Fibroblast of lung (primary cell): ENCODE measurements at regions not wholly inside any gene's neighbourhood (a gene's known extent, or its start where the extent isn't known, plus 50 kb on each side); places are given as distances from the start of the nearest gene placed in this dataset.

Source experiments
- EZH2 ChIP-seq: IDR thresholded peaks from 2 replicates; pipeline ENCODE4 v1.5.1; 2012; ENCODE audit warnings: low read length, control low read depth, mild to moderate bottlenecking; ENCODE audit errors: missing control alignments
- TF ChIP-seq, protein P1 (sequence below), 2 donors: IDR thresholded peaks in 1 of 2; conservative IDR thresholded peaks in 1 of 2; 1 replicate in 1 of 2; 2 replicates in 1 of 2; pipeline ENCODE4 v1.5.1; 2011 to 2012; ENCODE audit warnings: low read length in 2 of 2, control low read depth in 1 of 2, inconsistent platforms in 1 of 2, low read depth in 1 of 2, mild to moderate bottlenecking in 1 of 2

DNA sequence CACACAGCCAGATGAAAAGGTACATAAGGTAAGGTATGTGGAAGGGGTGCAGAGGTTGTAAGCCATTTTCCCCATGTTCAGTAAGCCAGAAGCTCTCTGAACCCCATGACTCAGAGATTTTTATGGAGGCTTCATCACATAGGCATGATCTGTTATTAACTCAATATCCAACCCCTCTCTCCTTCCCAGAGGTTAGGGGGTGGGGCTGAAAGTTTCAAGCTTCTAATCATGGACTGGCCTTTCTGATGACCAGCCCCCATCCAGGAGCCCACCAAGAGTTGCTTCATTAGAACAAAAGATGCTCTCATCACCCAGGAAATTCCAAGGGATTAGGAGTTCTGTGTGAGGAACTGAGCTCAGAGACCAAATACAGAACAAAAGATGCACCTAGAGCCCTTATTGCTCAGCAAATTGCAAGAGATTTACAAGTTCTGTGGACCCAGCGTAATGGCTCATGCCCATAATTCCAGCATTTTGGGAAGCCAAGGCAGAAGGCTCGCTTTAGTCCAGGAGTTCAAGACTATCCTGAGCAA is 103.2 kb upstream of the DAAM1 start:
- TF ChIP-seq, protein P1, sequence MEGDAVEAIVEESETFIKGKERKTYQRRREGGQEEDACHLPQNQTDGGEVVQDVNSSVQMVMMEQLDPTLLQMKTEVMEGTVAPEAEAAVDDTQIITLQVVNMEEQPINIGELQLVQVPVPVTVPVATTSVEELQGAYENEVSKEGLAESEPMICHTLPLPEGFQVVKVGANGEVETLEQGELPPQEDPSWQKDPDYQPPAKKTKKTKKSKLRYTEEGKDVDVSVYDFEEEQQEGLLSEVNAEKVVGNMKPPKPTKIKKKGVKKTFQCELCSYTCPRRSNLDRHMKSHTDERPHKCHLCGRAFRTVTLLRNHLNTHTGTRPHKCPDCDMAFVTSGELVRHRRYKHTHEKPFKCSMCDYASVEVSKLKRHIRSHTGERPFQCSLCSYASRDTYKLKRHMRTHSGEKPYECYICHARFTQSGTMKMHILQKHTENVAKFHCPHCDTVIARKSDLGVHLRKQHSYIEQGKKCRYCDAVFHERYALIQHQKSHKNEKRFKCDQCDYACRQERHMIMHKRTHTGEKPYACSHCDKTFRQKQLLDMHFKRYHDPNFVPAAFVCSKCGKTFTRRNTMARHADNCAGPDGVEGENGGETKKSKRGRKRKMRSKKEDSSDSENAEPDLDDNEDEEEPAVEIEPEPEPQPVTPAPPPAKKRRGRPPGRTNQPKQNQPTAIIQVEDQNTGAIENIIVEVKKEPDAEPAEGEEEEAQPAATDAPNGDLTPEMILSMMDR (conservative IDR thresholded peaks at IDR 0.05 in 1 of 2, IDR thresholded peaks at IDR 0.05 in 1 of 2; ENCODE audit: low read depth in 1 of 2, low read length in 2 of 2): no peak
- TF ChIP-seq EZH2: no peak
